ENCODE measurements at regions not wholly inside any gene's neighbourhood (a gene's known extent, or its start where the extent isn't known, plus 50 kb on each side); places are given as distances from the start of the nearest gene placed in this dataset.

GRCh38 chr2:176502619-176503018 is 233.4 kb downstream of the MTX2 start:
- TF ChIP-seq, protein P1, sequence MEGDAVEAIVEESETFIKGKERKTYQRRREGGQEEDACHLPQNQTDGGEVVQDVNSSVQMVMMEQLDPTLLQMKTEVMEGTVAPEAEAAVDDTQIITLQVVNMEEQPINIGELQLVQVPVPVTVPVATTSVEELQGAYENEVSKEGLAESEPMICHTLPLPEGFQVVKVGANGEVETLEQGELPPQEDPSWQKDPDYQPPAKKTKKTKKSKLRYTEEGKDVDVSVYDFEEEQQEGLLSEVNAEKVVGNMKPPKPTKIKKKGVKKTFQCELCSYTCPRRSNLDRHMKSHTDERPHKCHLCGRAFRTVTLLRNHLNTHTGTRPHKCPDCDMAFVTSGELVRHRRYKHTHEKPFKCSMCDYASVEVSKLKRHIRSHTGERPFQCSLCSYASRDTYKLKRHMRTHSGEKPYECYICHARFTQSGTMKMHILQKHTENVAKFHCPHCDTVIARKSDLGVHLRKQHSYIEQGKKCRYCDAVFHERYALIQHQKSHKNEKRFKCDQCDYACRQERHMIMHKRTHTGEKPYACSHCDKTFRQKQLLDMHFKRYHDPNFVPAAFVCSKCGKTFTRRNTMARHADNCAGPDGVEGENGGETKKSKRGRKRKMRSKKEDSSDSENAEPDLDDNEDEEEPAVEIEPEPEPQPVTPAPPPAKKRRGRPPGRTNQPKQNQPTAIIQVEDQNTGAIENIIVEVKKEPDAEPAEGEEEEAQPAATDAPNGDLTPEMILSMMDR (IDR thresholded peaks at IDR 0.05; ENCODE audit: low read depth, low read length) = no peak

DNA sequence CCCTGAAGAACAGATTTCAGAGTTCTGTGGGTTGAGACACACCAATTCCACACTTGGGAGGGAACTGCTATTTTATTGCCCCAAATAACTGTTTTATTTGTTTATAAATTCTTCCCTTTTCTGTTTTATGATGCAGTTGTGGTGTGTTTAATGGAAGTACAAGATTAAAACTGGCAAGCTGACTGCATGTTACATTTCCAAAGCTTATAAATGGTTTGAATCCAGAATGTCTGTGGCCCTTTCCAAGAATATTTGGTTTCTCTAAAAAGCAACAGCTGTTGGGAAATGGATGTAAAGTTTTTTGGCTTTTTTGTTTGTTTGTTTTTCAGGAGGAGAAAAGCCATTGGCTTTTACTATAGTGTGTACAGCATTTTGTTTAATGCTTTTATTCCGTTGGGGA is 234.5 kb downstream of the MTX2 start:
- TF ChIP-seq, protein P1 (IDR thresholded peaks at IDR 0.05; ENCODE audit: low read depth, low read length) = no peak
- DNase-seq (ENCODE audit: extremely low read depth, low read depth) = no peak

More at GRCh38 chr2:176502619-176503018, 233.4 kb downstream of the MTX2 start:
- no peak for DNase-seq (ENCODE audit: extremely low read depth, low read depth)

GRCh38 chr2:176504440-176504839 is 235.2 kb downstream of the MTX2 start:
- TF ChIP-seq, protein P1 (IDR thresholded peaks at IDR 0.05; ENCODE audit: low read depth, low read length) = no peak
- DNase-seq (ENCODE audit: extremely low read depth, low read depth) = no peak

DNA sequence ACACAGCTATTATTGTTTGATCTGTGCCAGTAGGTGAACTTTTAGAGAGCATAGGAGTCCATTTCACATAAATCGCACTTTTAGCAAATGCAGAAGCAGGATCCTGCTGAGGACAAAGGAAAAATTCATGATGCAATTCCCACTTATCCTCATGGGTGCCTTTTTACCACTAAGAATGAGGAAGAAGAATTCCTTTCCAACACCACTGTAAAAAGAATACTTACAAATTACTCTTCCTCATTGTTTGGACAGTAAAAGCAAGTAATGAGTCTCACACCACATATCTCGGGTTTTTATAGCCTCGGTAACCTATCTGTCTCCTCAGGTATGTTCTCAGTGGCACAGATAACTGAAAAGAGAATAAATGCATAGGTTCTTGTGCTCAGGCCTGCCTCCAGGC is 238.5 kb downstream of the MTX2 start:
- TF ChIP-seq, protein P1 (IDR thresholded peaks at IDR 0.05; ENCODE audit: low read depth, low read length) = no peak
- no peak for DNase-seq (ENCODE audit: extremely low read depth, low read depth)

DNA sequence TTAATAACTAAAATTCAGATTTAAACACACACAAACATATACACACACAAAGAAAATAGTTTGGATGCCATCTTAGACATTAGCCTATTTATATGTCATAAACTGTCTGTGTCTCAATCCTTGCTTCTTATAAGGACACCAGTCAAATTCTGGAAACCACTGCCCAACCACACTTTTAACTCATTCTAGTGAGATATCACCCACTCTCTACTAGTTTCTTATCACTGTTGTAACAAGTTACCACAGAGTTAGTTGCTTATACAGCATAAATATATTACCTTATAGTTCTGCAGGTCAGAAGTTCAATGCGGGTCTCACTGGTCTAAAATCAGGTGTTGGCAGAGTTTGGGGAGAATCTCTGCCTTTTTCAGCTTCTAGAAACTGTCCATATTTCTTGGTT is 239.1 kb downstream of the MTX2 start:
- no peak for DNase-seq (ENCODE audit: extremely low read depth, low read depth)
- TF ChIP-seq, protein P1 (IDR thresholded peaks at IDR 0.05; ENCODE audit: low read depth, low read length) = no peak

DNA sequence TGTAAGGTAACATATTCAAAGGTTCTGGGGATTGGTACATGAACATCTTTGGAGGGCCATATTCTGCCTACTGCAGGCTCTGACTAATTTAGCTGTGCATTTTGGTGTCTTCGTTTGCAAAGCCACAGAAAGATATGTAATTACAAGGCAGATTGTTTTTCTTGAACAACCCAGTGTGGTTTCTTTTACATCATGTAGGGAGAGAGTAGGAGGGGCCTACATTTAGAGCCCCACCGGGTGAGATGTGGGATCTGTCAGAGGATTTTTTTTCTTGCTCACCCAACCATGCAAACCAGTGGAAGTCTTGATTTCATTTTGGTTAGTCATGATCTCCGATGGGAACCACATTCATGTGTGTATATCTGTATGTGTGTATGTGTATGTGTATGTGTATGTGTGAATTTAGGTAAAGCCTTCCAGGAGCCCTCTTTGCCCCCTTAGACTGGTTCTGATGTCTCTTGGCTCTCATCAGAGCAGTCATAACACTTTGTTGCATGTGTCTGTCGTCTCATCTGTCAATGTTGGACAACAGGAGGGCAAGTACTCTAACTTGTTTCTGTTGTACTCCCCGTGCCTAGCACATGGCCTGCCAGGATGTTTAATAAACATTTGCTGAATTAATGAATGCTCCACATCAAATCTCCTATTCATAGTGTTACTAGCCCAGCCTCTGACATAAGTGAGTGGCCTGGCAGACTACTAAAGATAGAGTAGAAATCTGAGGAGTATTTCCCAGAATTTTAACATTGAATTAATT is 239.9 kb downstream of the MTX2 start:
- DNase-seq (ENCODE audit: extremely low read depth, low read depth) = peak; percentile 43
- TF ChIP-seq, protein P1 (IDR thresholded peaks at IDR 0.05; ENCODE audit: low read depth, low read length) = no peak

DNA sequence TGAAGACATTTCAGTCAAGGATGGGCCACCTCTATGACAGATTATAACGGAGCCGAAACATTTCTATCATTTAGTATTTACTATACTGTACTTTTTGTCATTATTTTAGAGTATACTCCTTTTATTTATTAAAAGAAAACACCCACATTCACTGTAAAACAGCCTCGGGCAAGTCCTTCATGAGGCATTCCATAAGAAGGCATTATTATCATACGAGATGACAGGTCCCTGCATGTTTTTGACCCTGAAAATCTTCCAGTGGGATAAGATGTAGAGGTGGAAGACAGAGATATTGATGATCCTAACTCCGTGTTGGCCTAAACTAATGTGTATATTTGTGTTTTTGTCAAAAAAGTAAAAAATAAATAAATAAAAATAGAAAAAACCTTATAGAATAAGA is 245.0 kb downstream of the MTX2 start:
- TF ChIP-seq, protein P1 (IDR thresholded peaks at IDR 0.05; ENCODE audit: low read depth, low read length) = no peak

More for the DNA sequence above, 245.0 kb downstream of the MTX2 start:
- no peak for DNase-seq (ENCODE audit: extremely low read depth, low read depth)
